ENCODE measurements at regions not wholly inside any gene's neighbourhood (a gene's known extent, or its start where the extent isn't known, plus 50 kb on each side); places are given as distances from the start of the nearest gene placed in this dataset.

GRCh38 chr7:50159154-50159553 is 66.1 kb upstream of the ZPBP start:
- TF ChIP-seq, protein P1, sequence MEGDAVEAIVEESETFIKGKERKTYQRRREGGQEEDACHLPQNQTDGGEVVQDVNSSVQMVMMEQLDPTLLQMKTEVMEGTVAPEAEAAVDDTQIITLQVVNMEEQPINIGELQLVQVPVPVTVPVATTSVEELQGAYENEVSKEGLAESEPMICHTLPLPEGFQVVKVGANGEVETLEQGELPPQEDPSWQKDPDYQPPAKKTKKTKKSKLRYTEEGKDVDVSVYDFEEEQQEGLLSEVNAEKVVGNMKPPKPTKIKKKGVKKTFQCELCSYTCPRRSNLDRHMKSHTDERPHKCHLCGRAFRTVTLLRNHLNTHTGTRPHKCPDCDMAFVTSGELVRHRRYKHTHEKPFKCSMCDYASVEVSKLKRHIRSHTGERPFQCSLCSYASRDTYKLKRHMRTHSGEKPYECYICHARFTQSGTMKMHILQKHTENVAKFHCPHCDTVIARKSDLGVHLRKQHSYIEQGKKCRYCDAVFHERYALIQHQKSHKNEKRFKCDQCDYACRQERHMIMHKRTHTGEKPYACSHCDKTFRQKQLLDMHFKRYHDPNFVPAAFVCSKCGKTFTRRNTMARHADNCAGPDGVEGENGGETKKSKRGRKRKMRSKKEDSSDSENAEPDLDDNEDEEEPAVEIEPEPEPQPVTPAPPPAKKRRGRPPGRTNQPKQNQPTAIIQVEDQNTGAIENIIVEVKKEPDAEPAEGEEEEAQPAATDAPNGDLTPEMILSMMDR (IDR thresholded peaks at IDR 0.05; ENCODE audit: insufficient read depth, low read depth, low read length), result no peak
- DNase-seq (ENCODE audit: low read depth), result no peak
- no peak overlapping the region for H3K4me3 ChIP-seq (ENCODE audit: low read depth, low read length)

- H3K4me3 ChIP-seq (ENCODE audit: low read depth, low read length), result no peak overlapping the region
- no peak for DNase-seq (ENCODE audit: low read depth)
- TF ChIP-seq, protein P1 (IDR thresholded peaks at IDR 0.05; ENCODE audit: insufficient read depth, low read depth, low read length), result no peak
Measured at GRCh38 chr7:50156706-50157105, 63.7 kb upstream of the ZPBP start.

- H3K4me3 ChIP-seq (ENCODE audit: low read depth, low read length), result no peak overlapping the region
- DNase-seq (ENCODE audit: low read depth), result no peak
- TF ChIP-seq, protein P1 (IDR thresholded peaks at IDR 0.05; ENCODE audit: insufficient read depth, low read depth, low read length), result no peak
Measured at GRCh38 chr7:50156163-50156562, 63.1 kb upstream of the ZPBP start.

DNA sequence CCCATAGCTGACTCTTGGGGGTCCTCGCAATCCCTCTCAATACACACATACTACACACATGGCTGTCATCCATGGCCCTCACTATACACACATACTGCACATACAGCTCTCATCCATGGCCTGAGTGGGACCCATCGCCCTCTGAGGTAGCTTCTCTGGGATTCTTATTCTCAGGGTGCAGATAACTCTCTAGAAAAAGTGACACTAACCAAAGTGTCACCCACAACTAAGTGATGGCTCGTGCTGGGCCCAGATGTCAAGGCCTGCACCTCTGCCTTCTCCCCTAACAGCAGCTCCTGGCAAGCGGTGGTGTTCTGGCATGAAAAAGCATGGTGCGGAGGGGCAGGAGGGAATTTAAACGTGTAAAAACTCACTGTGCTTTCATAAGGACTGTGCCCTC is 62.7 kb upstream of the ZPBP start:
- DNase-seq (ENCODE audit: low read depth), result no peak
- H3K4me3 ChIP-seq (ENCODE audit: low read depth, low read length), result no peak overlapping the region
- TF ChIP-seq, protein P1 (IDR thresholded peaks at IDR 0.05; ENCODE audit: insufficient read depth, low read depth, low read length), result no peak

- no peak overlapping the region for H3K4me3 ChIP-seq (ENCODE audit: low read depth, low read length)
- TF ChIP-seq, protein P1 (IDR thresholded peaks at IDR 0.05; ENCODE audit: insufficient read depth, low read depth, low read length), result no peak
- DNase-seq (ENCODE audit: low read depth), result no peak
Measured at GRCh38 chr7:50153995-50154394, 60.9 kb upstream of the ZPBP start.

GRCh38 chr7:50153148-50153547 is 60.1 kb upstream of the ZPBP start:
- TF ChIP-seq, protein P1 (IDR thresholded peaks at IDR 0.05; ENCODE audit: insufficient read depth, low read depth, low read length), result no peak
- no peak overlapping the region for H3K4me3 ChIP-seq (ENCODE audit: low read depth, low read length)
- DNase-seq (ENCODE audit: low read depth), result no peak

GRCh38 chr7:50152486-50152885 is 59.4 kb upstream of the ZPBP start:
- no peak overlapping the region for H3K4me3 ChIP-seq (ENCODE audit: low read depth, low read length)
- no peak for DNase-seq (ENCODE audit: low read depth)
- TF ChIP-seq, protein P1 (IDR thresholded peaks at IDR 0.05; ENCODE audit: insufficient read depth, low read depth, low read length), result no peak

Measured in fibroblast of villous mesenchyme (primary cell).